OCI-LY7 (cell line): ENCODE measurements at regions not wholly inside any gene's neighbourhood (a gene's known extent, or its start where the extent isn't known, plus 50 kb on each side); places are given as distances from the start of the nearest gene placed in this dataset.

Experiments
- BruUV-seq: library from RNA; stranded (reverse); fragments of 400-500 nt; replicated peaks from 2 replicates; lab custom pipeline; 2021; lab: Mats Ljungman, UMichigan
- CTCF ChIA-PET: fragments of 300-600 bp; sonication (Branson Sonifier 250); formaldehyde crosslinking; loops from one replicate; lab custom pipeline; 2022; ENCODE audit warnings: antibody characterized with exemption; ENCODE audit not compliant: unreplicated experiment; lab: Charles Lee
- POLR2A ChIA-PET: fragments of 300-600 bp; sonication (Branson Sonifier 250); formaldehyde crosslinking; loops from one replicate; lab custom pipeline; 2022; ENCODE audit warnings: antibody characterized with exemption; lab: Charles Lee
- DNase-seq: peaks from one replicate; pipeline ENCODE4 v3.0.0-alpha.2; 2015; ENCODE audit warnings: low spot score
- H2AFZ ChIP-seq: fragments of 200-600 bp; sonication (generic), shearing (Covaris generic); 2 replicates; pipeline ENCODE4 v1.6.1; 2014; ENCODE audit warnings: mild to moderate bottlenecking, antibody characterized with exemption, low read length, moderate library complexity
- H3K27ac ChIP-seq: fragments of 200-600 bp; sonication (generic); 2 replicates; pipeline ENCODE4 v1.5.1; 2014; ENCODE audit warnings: mixed run types, low read depth, mild to moderate bottlenecking, moderate library complexity, low read length, inconsistent platforms; ENCODE audit not compliant: poor library complexity, severe bottlenecking
- H3K36me3 ChIP-seq: fragments of 200-600 bp; sonication (generic); 2 replicates; pipeline ENCODE4 v1.6.1; 2014; ENCODE audit warnings: mild to moderate bottlenecking, antibody characterized with exemption, low read length, moderate library complexity, mixed read lengths; ENCODE audit not compliant: insufficient read depth
- H3K4me1 ChIP-seq: fragments of 200-600 bp; sonication (generic); 2 replicates; pipeline ENCODE4 v1.5.1; 2014; ENCODE audit warnings: mild to moderate bottlenecking, low read length; ENCODE audit not compliant: insufficient read depth, poor library complexity, severe bottlenecking
- H3K4me2 ChIP-seq: fragments of 200-600 bp; sonication (generic); 2 replicates; pipeline ENCODE4 v1.6.1; 2014; ENCODE audit warnings: mild to moderate bottlenecking, low read length
- H3K4me3 ChIP-seq: fragments of 200-600 bp; sonication (generic); 2 replicates; pipeline ENCODE4 v1.5.1; 2014; ENCODE audit warnings: mild to moderate bottlenecking, low read depth, low read length; ENCODE audit not compliant: poor library complexity, severe bottlenecking
- H3K79me2 ChIP-seq: fragments of 200-600 bp; sonication (generic); 2 replicates; pipeline ENCODE4 v1.6.1; 2016; ENCODE audit warnings: low read depth, mild to moderate bottlenecking, low read length, moderate library complexity, mixed read lengths; ENCODE audit not compliant: insufficient read depth
- H3K9me2 ChIP-seq: fragments of 200-600 bp; sonication (generic); 2 replicates; pipeline ENCODE4 v1.6.1; 2016; ENCODE audit warnings: mild to moderate bottlenecking, low read length, mixed read lengths; ENCODE audit not compliant: insufficient read depth
- H3K9me3 ChIP-seq: fragments of 200-600 bp; sonication (generic); 2 replicates; pipeline ENCODE4 v1.6.1; 2014; ENCODE audit warnings: mild to moderate bottlenecking, mixed run types, low read length, mixed read lengths
- H4K20me1 ChIP-seq: fragments of 200-600 bp; sonication (generic); 2 replicates; pipeline ENCODE4 v1.6.1; 2014; ENCODE audit warnings: mild to moderate bottlenecking, antibody characterized with exemption, low read length, moderate library complexity, mixed read lengths; ENCODE audit not compliant: insufficient read depth
- EZH2phosphoT487 ChIP-seq: fragments of 200-600 bp; sonication (generic); IDR thresholded peaks from 2 replicates; pipeline ENCODE4 v1.6.1; 2018; ENCODE audit warnings: low read depth, borderline replicate concordance, mild to moderate bottlenecking, mixed run types, antibody characterized with exemption, low read length, moderate library complexity, mixed read lengths
- intact Hi-C: fragments of 100-400 bp; cut with micrococcal nuclease; formaldehyde crosslinking; loops from one replicate; pipeline ENCODE4 v1.10.0; 2022; ENCODE audit not compliant: unreplicated experiment
- TF ChIP-seq, protein P1 (sequence below): fragments of 200-600 bp; sonication (generic); conservative IDR thresholded peaks from 2 replicates; pipeline ENCODE4 v1.5.1; 2014; ENCODE audit warnings: mild to moderate bottlenecking, antibody characterized with exemption, low read length, moderate library complexity, mixed read lengths

DNA sequence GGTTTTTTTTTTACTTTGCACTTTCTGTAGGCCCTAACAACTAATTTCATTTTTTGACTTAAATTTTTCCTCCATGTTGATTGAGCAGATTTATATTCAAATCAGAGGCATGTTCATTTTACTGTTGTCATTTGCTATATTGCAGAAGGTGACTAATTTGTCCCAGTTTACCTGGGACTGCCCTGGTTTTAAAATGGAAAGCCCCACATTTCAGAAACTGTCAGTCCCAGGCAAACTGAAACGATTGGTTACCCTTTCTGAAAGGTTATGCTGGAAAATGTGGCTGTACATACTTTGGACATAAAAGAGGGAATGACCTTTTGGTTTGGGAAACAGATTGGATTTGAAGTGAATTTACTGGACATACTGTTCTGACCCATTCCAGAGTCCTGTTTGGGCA lies 160.0 kb downstream of the SPCS3 start:
- intact Hi-C loops, result no loop called here
- H3K4me3 ChIP-seq, result no peak overlapping the region
- H3K27ac ChIP-seq, result no peak overlapping the region
- 0 out of 2 replicates have a peak, but pooled peaks cover 5% of the 10 kb centered on the region for H3K9me3 ChIP-seq
- no peak for DNase-seq
- ChIA-PET POLR2A (interaction anchor here (0.6 to 0.9 kb wide), 2 partner anchors 9 to 77 kb away, joined by 3 to 4 read pairs; no protein-coding TSS in a partner anchor), CTCF (no interaction called here)
- H3K36me3 ChIP-seq, result no peaks in the 10 kb centered on the region
- TF ChIP-seq, protein P1, sequence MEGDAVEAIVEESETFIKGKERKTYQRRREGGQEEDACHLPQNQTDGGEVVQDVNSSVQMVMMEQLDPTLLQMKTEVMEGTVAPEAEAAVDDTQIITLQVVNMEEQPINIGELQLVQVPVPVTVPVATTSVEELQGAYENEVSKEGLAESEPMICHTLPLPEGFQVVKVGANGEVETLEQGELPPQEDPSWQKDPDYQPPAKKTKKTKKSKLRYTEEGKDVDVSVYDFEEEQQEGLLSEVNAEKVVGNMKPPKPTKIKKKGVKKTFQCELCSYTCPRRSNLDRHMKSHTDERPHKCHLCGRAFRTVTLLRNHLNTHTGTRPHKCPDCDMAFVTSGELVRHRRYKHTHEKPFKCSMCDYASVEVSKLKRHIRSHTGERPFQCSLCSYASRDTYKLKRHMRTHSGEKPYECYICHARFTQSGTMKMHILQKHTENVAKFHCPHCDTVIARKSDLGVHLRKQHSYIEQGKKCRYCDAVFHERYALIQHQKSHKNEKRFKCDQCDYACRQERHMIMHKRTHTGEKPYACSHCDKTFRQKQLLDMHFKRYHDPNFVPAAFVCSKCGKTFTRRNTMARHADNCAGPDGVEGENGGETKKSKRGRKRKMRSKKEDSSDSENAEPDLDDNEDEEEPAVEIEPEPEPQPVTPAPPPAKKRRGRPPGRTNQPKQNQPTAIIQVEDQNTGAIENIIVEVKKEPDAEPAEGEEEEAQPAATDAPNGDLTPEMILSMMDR, result no peak
- no peak for TF ChIP-seq EZH2phosphoT487
- H2AFZ ChIP-seq, result no peak overlapping the region
- no peaks in the 10 kb centered on the region for H3K4me1 ChIP-seq
- H3K4me2 ChIP-seq, result no peak overlapping the region
- H4K20me1 ChIP-seq, result no peaks in the 10 kb centered on the region
- H3K79me2 ChIP-seq, result no peaks in the 10 kb centered on the region
- no peaks in the 10 kb centered on the region for H3K9me2 ChIP-seq
- BruUV-seq, result no TSS peak

DNA sequence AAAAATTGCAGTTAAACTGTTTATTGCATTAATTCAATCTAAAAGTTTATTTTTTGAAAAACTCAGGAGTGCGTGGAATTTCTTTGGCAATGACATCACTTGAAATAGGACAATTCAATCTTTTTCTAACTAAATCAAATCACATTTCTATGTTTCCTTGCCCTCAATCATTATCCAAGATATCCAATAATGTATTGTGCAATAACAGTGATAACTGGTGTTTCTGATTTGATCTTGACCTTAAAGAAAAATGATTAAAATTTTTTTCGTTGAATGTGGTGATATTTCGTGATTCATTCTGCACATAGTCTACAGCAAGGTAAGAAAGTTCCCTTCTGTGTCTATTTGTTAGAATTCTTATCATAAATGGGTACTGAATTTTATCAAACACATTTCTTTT lies 163.2 kb downstream of the SPCS3 start:
- Histone ChIP-seq H3K4me1 (no peaks in the 10 kb centered on the region), H4K20me1 (no peaks in the 10 kb centered on the region), H3K4me3 (no peak overlapping the region), H3K4me2 (no peak overlapping the region), H3K9me3 (no peaks in the 10 kb centered on the region), H3K36me3 (no peaks in the 10 kb centered on the region), H2AFZ (no peak overlapping the region), H3K9me2 (no peaks in the 10 kb centered on the region), H3K27ac (no peak overlapping the region), H3K79me2 (no peaks in the 10 kb centered on the region)
- TF ChIP-seq, protein P1, result no peak
- BruUV-seq, result no TSS peak
- CTCF ChIA-PET, result no interaction called here
- no peak for DNase-seq
- POLR2A ChIA-PET, result no interaction called here
- intact Hi-C loops, result no loop called here

DNA sequence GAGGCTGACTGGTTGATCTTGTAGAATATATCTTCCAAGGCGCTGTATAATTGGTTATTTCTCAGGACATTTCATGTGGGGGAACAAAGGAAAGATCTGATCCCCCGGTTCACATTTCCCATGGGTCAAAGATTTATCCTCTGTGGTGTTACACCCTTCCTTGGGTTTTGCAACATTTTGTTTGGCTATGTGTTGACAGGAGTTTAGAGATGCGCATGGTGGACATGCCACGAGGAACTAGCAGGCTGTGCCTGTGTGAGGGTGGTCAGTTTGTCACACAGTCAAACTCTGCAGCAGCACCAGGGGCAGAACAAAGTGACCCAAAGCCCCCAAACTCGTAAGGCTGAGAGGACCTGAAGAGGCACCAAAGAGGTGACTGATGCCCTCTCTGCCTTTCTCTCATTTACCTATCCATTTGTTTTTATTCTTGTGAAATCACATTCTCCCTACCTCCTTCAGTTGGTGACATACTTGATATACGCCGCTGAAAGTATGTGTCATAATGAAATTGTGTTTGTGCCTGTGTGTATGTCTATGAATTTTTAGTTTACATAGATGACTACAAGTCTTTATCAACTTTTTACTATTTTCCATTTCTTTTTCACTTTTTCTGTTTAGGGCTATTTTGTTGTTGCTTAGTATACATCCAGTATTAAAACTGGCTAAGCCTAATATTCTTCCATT lies 164.7 kb downstream of the SPCS3 start:
- no peaks in the 10 kb centered on the region for H3K36me3 ChIP-seq
- no peaks in the 10 kb centered on the region for H3K9me2 ChIP-seq
- intact Hi-C loops, result no loop called here
- no peak overlapping the region for H3K4me2 ChIP-seq
- H3K4me3 ChIP-seq, result no peak overlapping the region
- DNase-seq, result no peak
- TF ChIP-seq, protein P1, result no peak
- TF ChIP-seq EZH2phosphoT487, result no peak
- H4K20me1 ChIP-seq, result no peaks in the 10 kb centered on the region
- no peaks in the 10 kb centered on the region for H3K79me2 ChIP-seq
- POLR2A ChIA-PET, result no interaction called here
- CTCF ChIA-PET, result no interaction called here
- no peak overlapping the region for H2AFZ ChIP-seq
- no TSS peak for BruUV-seq
- no peak overlapping the region for H3K27ac ChIP-seq
- H3K9me3 ChIP-seq, result no peaks in the 10 kb centered on the region
- no peaks in the 10 kb centered on the region for H3K4me1 ChIP-seq
